Glomerular visceral epithelial cell (primary cell): ENCODE measurements at regions not wholly inside any gene's neighbourhood (a gene's known extent, or its start where the extent isn't known, plus 50 kb on each side); places are given as distances from the start of the nearest gene placed in this dataset.

ENCODE experiments used
- DNase-seq: peaks from one replicate; pipeline ENCODE4 v3.0.0-alpha.2; 2016; ENCODE audit errors: extremely low spot score

- DNase-seq, result no peak
Measured at GRCh38 chr4:148813289-148813688, 371.1 kb upstream of the NR3C2 start.

GRCh38 chr4:148812101-148812500 is 369.9 kb upstream of the NR3C2 start:
- DNase-seq, result no peak

- DNase-seq, result no peak
Measured at GRCh38 chr4:148810461-148810860, 368.2 kb upstream of the NR3C2 start.

- no peak for DNase-seq
Measured at GRCh38 chr4:148808416-148808815, 366.2 kb upstream of the NR3C2 start.

- DNase-seq, result no peak
Measured at GRCh38 chr4:148800940-148801339, 358.7 kb upstream of the NR3C2 start.

GRCh38 chr4:148800336-148800885 is 358.2 kb upstream of the NR3C2 start:
- no peak for DNase-seq

- peak; percentile 77 for DNase-seq
Measured at GRCh38 chr4:148795156-148795864, 353.1 kb upstream of the NR3C2 start.

GRCh38 chr4:148793221-148793620 is 351.0 kb upstream of the NR3C2 start:
- DNase-seq, result no peak

GRCh38 chr4:148790691-148791090 is 348.5 kb upstream of the NR3C2 start:
- DNase-seq, result peak; percentile 70

- DNase-seq, result no peak
Measured at GRCh38 chr4:148790246-148790645, 348.0 kb upstream of the NR3C2 start.

- peak; percentile 57 for DNase-seq
Measured at GRCh38 chr4:148787831-148788477, 345.7 kb upstream of the NR3C2 start.

GRCh38 chr4:148787285-148787684 is 345.1 kb upstream of the NR3C2 start:
- DNase-seq, result no peak

GRCh38 chr4:148786699-148787098 is 344.5 kb upstream of the NR3C2 start:
- no peak for DNase-seq

GRCh38 chr4:148782284-148782683 is 340.1 kb upstream of the NR3C2 start:
- no peak for DNase-seq

GRCh38 chr4:148780426-148781005 is 338.3 kb upstream of the NR3C2 start:
- DNase-seq, result no peak

GRCh38 chr4:148779771-148780170 is 337.6 kb upstream of the NR3C2 start:
- no peak for DNase-seq

GRCh38 chr4:148778980-148779675 is 336.9 kb upstream of the NR3C2 start:
- peak; percentile 28 for DNase-seq

- peak; percentile 78 for DNase-seq
Measured at GRCh38 chr4:148776941-148777340, 334.7 kb upstream of the NR3C2 start.

- DNase-seq, result no peak
Measured at GRCh38 chr4:148774134-148774533, 331.9 kb upstream of the NR3C2 start.

GRCh38 chr4:148773313-148773712 is 331.1 kb upstream of the NR3C2 start:
- no peak for DNase-seq

GRCh38 chr4:148770848-148771247 is 328.6 kb upstream of the NR3C2 start:
- no peak for DNase-seq

- no peak for DNase-seq
Measured at GRCh38 chr4:148770377-148770776, 328.2 kb upstream of the NR3C2 start.
